ENCODE measurements at regions not wholly inside any gene's neighbourhood (a gene's known extent, or its start where the extent isn't known, plus 50 kb on each side); places are given as distances from the start of the nearest gene placed in this dataset.

- DNase-seq (ENCODE audit: low read depth in 4 of 4, low spot score in 3 of 4), result no peak
Observed at GRCh38 chr12:73321776-73322175, 1049.6 kb downstream of the TRHDE start.

- no peak for DNase-seq (ENCODE audit: low read depth in 4 of 4, low spot score in 3 of 4)
Observed at GRCh38 chr12:73330584-73331351, 1058.6 kb downstream of the TRHDE start.

GRCh38 chr12:73341559-73342247 lies 1069.5 kb downstream of the TRHDE start:
- no peak for DNase-seq (ENCODE audit: low read depth in 4 of 4, low spot score in 3 of 4)

GRCh38 chr12:73342733-73343132 lies 1070.6 kb downstream of the TRHDE start:
- no peak for DNase-seq (ENCODE audit: low read depth in 4 of 4, low spot score in 3 of 4)

- DNase-seq (ENCODE audit: low read depth in 4 of 4, low spot score in 3 of 4), result no peak
Observed at GRCh38 chr12:73352826-73353225, 1080.7 kb downstream of the TRHDE start.

GRCh38 chr12:73361156-73361863 lies 1089.1 kb downstream of the TRHDE start:
- DNase-seq (ENCODE audit: low read depth in 4 of 4, low spot score in 3 of 4), result no peak

- DNase-seq (ENCODE audit: low read depth in 4 of 4, low spot score in 3 of 4), result no peak
Observed at GRCh38 chr12:73361864-73362230, 1089.7 kb downstream of the TRHDE start.

- no peak for DNase-seq (ENCODE audit: low read depth in 4 of 4, low spot score in 3 of 4)
Observed at GRCh38 chr12:73362666-73363065, 1090.5 kb downstream of the TRHDE start.

- no peak for DNase-seq (ENCODE audit: low read depth in 4 of 4, low spot score in 3 of 4)
Observed at GRCh38 chr12:73372856-73373255, 1100.7 kb downstream of the TRHDE start.

- no peak for DNase-seq (ENCODE audit: low read depth in 4 of 4, low spot score in 3 of 4)
Observed at GRCh38 chr12:73374360-73374759, 1102.2 kb downstream of the TRHDE start.

GRCh38 chr12:73383584-73384222 lies 1111.5 kb downstream of the TRHDE start:
- no peak for DNase-seq (ENCODE audit: low read depth in 4 of 4, low spot score in 3 of 4)

- no peak for DNase-seq (ENCODE audit: low read depth in 4 of 4, low spot score in 3 of 4)
Observed at GRCh38 chr12:73384592-73384991, 1112.4 kb downstream of the TRHDE start.

- no peak for DNase-seq (ENCODE audit: low read depth in 4 of 4, low spot score in 3 of 4)
Observed at GRCh38 chr12:73390261-73390660, 1118.1 kb downstream of the TRHDE start.

- DNase-seq (ENCODE audit: low read depth in 4 of 4, low spot score in 3 of 4), result no peak
Observed at GRCh38 chr12:73413051-73413450, 1124.6 kb upstream of the ATXN7L3B start.

GRCh38 chr12:73413974-73414373 lies 1123.7 kb upstream of the ATXN7L3B start:
- DNase-seq (ENCODE audit: low read depth in 4 of 4, low spot score in 3 of 4), result no peak

GRCh38 chr12:73414926-73415325 lies 1122.7 kb upstream of the ATXN7L3B start:
- no peak for DNase-seq (ENCODE audit: low read depth in 4 of 4, low spot score in 3 of 4)

GRCh38 chr12:73418541-73418940 lies 1119.1 kb upstream of the ATXN7L3B start:
- no peak for DNase-seq (ENCODE audit: low read depth in 4 of 4, low spot score in 3 of 4)

- no peak for DNase-seq (ENCODE audit: low read depth in 4 of 4, low spot score in 3 of 4)
Observed at GRCh38 chr12:73421832-73422231, 1115.8 kb upstream of the ATXN7L3B start.

- no peak for DNase-seq (ENCODE audit: low read depth in 4 of 4, low spot score in 3 of 4)
Observed at GRCh38 chr12:73424484-73424883, 1113.2 kb upstream of the ATXN7L3B start.

GRCh38 chr12:73445658-73446324 lies 1091.8 kb upstream of the ATXN7L3B start:
- DNase-seq (ENCODE audit: low read depth in 4 of 4, low spot score in 3 of 4), result no peak

All from left renal pelvis (tissue), 4 donors.